DLD1 (cell line): ENCODE measurements at regions not wholly inside any gene's neighbourhood (a gene's known extent, or its start where the extent isn't known, plus 50 kb on each side); places are given as distances from the start of the nearest gene placed in this dataset.
"Not testable (repeated sequence)": the region's sequence is repeated elsewhere in the genome, so short reads cannot be mapped to it uniquely, and the experiment has no call there.

Experiments used
- in situ Hi-C: cut with HindIII; loops from 2 replicates; pipeline ENCODE4 v1.10.0; 2017; ENCODE audit warnings: low sequenced_read_pairs

GRCh38 chr5:163870441-163870840 is 365.0 kb downstream of the MAT2B start:
- in situ Hi-C loops, result no loop called here

- in situ Hi-C loops, result no loop called here
Observed at GRCh38 chr5:163874431-163874830, 369.0 kb downstream of the MAT2B start.

- in situ Hi-C loops, result not testable (repeated sequence)
Observed at GRCh38 chr5:163874912-163875311, 369.5 kb downstream of the MAT2B start.

GRCh38 chr5:163877865-163878264 is 372.4 kb downstream of the MAT2B start:
- in situ Hi-C loops, result no loop called here

GRCh38 chr5:163878490-163878889 is 373.1 kb downstream of the MAT2B start:
- in situ Hi-C loops, result no loop called here

- in situ Hi-C loops, result no loop called here
Observed at GRCh38 chr5:163880302-163880701, 374.9 kb downstream of the MAT2B start.

- in situ Hi-C loops, result no loop called here
Observed at GRCh38 chr5:163885117-163885516, 379.7 kb downstream of the MAT2B start.

- in situ Hi-C loops, result no loop called here
Observed at GRCh38 chr5:163887854-163888253, 382.4 kb downstream of the MAT2B start.

GRCh38 chr5:163888366-163888765 is 382.9 kb downstream of the MAT2B start:
- in situ Hi-C loops, result no loop called here

GRCh38 chr5:163889369-163889768 is 383.9 kb downstream of the MAT2B start:
- in situ Hi-C loops, result no loop called here

- in situ Hi-C loops, result no loop called here
Observed at GRCh38 chr5:163890261-163890660, 384.8 kb downstream of the MAT2B start.

- in situ Hi-C loops, result no loop called here
Observed at GRCh38 chr5:163893281-163893680, 387.9 kb downstream of the MAT2B start.

- in situ Hi-C loops, result no loop called here
Observed at GRCh38 chr5:163894645-163895044, 389.2 kb downstream of the MAT2B start.

GRCh38 chr5:163898873-163899272 is 393.5 kb downstream of the MAT2B start:
- in situ Hi-C loops, result no loop called here

GRCh38 chr5:163907783-163908182 is 402.4 kb downstream of the MAT2B start:
- in situ Hi-C loops, result not testable (repeated sequence)

GRCh38 chr5:163908253-163908652 is 402.8 kb downstream of the MAT2B start:
- in situ Hi-C loops, result no loop called here

GRCh38 chr5:163910226-163910625 is 404.8 kb downstream of the MAT2B start:
- in situ Hi-C loops, result no loop called here

- in situ Hi-C loops, result no loop called here
Observed at GRCh38 chr5:163912046-163912445, 406.6 kb downstream of the MAT2B start.

- in situ Hi-C loops, result no loop called here
Observed at GRCh38 chr5:163913548-163913947, 408.1 kb downstream of the MAT2B start.

GRCh38 chr5:163914910-163915309 is 409.5 kb downstream of the MAT2B start:
- in situ Hi-C loops, result no loop called here

GRCh38 chr5:163915481-163915961 is 410.1 kb downstream of the MAT2B start:
- in situ Hi-C loops, result no loop called here

GRCh38 chr5:163916376-163916775 is 411.0 kb downstream of the MAT2B start:
- in situ Hi-C loops, result no loop called here

GRCh38 chr5:163916861-163917260 is 411.4 kb downstream of the MAT2B start:
- in situ Hi-C loops, result no loop called here

- in situ Hi-C loops, result no loop called here
Observed at GRCh38 chr5:163917747-163918146, 412.3 kb downstream of the MAT2B start.
